ENCODE measurements at regions not wholly inside any gene's neighbourhood (a gene's known extent, or its start where the extent isn't known, plus 50 kb on each side); places are given as distances from the start of the nearest gene placed in this dataset.

DNA sequence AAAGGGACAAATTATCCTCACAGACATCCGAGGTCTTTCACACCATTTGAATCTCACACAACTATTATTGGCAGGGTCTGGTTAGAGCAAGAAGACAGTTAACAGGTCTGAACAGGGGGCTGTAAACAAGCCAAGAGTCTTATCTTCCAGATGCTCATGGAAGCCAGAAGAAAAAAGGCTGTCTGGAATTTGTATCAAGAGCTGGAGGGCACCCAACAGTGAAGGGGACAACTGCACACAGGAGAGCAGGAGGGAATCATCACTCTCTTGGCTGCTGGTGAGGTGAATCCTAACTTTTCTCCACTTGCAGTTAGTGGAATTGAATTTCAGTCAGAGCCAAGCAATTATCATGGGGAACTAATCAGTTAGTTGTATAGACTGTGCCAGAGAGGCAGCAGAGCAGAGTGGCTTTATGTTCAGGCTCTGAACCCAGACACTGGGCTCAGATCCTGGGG is 880.2 kb upstream of the AUTS2 start:
- in situ Hi-C loops (cut with MboI; ENCODE audit: low sequenced_read_pairs) = no loop called here
- no peak overlapping the region for H2BK20ac ChIP-seq (ENCODE audit: low read depth, low read length)
- no peak overlapping the region for H2BK15ac ChIP-seq (ENCODE audit: low read depth, low read length)
- no peaks in the 10 kb centered on the region for H3K9me1 ChIP-seq (ENCODE audit: insufficient read depth, low read length)
- H4K20me1 ChIP-seq (ENCODE audit: insufficient read depth, low read length) = no peaks in the 10 kb centered on the region
- no peak overlapping the region for H3K14ac ChIP-seq (replicated peaks; ENCODE audit: low read depth, low read length)
- intact Hi-C loops (cut with micrococcal nuclease) = no loop called here
- no peak for TF ChIP-seq MAFK (IDR thresholded peaks at IDR 0.05; ENCODE audit: low read depth, low read length)
- TF ChIP-seq MAZ (IDR thresholded peaks at IDR 0.05; ENCODE audit: borderline replicate concordance, low read depth, low read length) = no peak
- TF ChIP-seq, protein P1, sequence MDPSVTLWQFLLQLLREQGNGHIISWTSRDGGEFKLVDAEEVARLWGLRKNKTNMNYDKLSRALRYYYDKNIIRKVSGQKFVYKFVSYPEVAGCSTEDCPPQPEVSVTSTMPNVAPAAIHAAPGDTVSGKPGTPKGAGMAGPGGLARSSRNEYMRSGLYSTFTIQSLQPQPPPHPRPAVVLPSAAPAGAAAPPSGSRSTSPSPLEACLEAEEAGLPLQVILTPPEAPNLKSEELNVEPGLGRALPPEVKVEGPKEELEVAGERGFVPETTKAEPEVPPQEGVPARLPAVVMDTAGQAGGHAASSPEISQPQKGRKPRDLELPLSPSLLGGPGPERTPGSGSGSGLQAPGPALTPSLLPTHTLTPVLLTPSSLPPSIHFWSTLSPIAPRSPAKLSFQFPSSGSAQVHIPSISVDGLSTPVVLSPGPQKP (IDR thresholded peaks at IDR 0.05; ENCODE audit: borderline replicate concordance, low read depth, low read length) = no peak
- no peak for TF ChIP-seq FOS (IDR thresholded peaks at IDR 0.05; ENCODE audit: low read depth, low read length)
- no peak for TF ChIP-seq RCOR1 (IDR thresholded peaks at IDR 0.05; ENCODE audit: insufficient replicate concordance, low read length)
- TF ChIP-seq, protein P2, sequence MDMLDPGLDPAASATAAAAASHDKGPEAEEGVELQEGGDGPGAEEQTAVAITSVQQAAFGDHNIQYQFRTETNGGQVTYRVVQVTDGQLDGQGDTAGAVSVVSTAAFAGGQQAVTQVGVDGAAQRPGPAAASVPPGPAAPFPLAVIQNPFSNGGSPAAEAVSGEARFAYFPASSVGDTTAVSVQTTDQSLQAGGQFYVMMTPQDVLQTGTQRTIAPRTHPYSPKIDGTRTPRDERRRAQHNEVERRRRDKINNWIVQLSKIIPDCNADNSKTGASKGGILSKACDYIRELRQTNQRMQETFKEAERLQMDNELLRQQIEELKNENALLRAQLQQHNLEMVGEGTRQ (IDR thresholded peaks at IDR 0.05; ENCODE audit: low read depth, low read length) = no peak
- TF ChIP-seq POLR2A (IDR thresholded peaks at IDR 0.05; ENCODE audit: low read depth, low read length) = no peak
- no peak for TF ChIP-seq BHLHE40 (IDR thresholded peaks at IDR 0.05; ENCODE audit: low read depth, low read length)
- ChIA-PET CTCF (no interaction called here), POLR2A (ENCODE audit: unreplicated experiment) (no interaction called here)
- H3K4me1 ChIP-seq (ENCODE audit: control insufficient read depth, insufficient read depth, low read length) = no peaks in the 10 kb centered on the region
- H2AFZ ChIP-seq (replicated peaks; ENCODE audit: low read length, poor library complexity) = no peak overlapping the region
- no peak for ATAC-seq (ENCODE audit: low read depth)
- no peaks in the 10 kb centered on the region for H3K27me3 ChIP-seq (ENCODE audit: control insufficient read depth, insufficient read depth, low read length)
- H3K9me3 ChIP-seq (ENCODE audit: control insufficient read depth, insufficient read depth, low read length) = peaks cover 10% of the 10 kb centered on the region; the same call in 1 of the 2 replicates
- H3K23ac ChIP-seq (ENCODE audit: low read depth, low read length) = no peak overlapping the region
- H3K4ac ChIP-seq (ENCODE audit: low read depth, low read length) = no peak overlapping the region
- no peak overlapping the region for H2BK5ac ChIP-seq (ENCODE audit: low read depth, low read length, poor library complexity, severe bottlenecking)
- no peak overlapping the region for H4K8ac ChIP-seq (ENCODE audit: low read depth in 2 of 2, low read length in 2 of 2)
- H2AK5ac ChIP-seq (ENCODE audit: low read depth, low read length) = no peak overlapping the region
- no peak for DNase-seq
- no peak overlapping the region for H3K4me3 ChIP-seq (ENCODE audit: insufficient read depth, low read depth, low read length)
- H2BK120ac ChIP-seq (ENCODE audit: low read depth, low read length) = no peak overlapping the region
- H3K4me2 ChIP-seq (ENCODE audit: low read depth, low read length) = no peak overlapping the region
- no TSS peak for BruUV-seq (replicated peaks)
- H4K91ac ChIP-seq (ENCODE audit: insufficient read depth, low read depth, low read length) = no peak overlapping the region
- no peaks in the 10 kb centered on the region for H3K36me3 ChIP-seq (ENCODE audit: control insufficient read depth, insufficient read depth, low read length)
- no peak overlapping the region for H3K56ac ChIP-seq (ENCODE audit: extremely low read depth, insufficient read depth, low read length)
- no peak overlapping the region for H4K5ac ChIP-seq (ENCODE audit: low read depth, low read length)
- WGBS, 2 experiments (ENCODE audit: extremely low coverage in 2 of 2, insufficient read length in 1 of 2) = no CpG with 5 or more reads among the region's 1 CpG
- no peaks in the 10 kb centered on the region for H3K79me1 ChIP-seq (ENCODE audit: low read depth in 1 of 2, low read length in 2 of 2)
- H2AK9ac ChIP-seq (replicated peaks; ENCODE audit: low read depth, low read length, poor library complexity) = no peak overlapping the region
- H3K18ac ChIP-seq (ENCODE audit: low read depth, low read length) = no peak overlapping the region
- dilution Hi-C loops (cut with HindIII; ENCODE audit: low sequenced_read_pairs, unreplicated experiment) = no loop called here
- H3K27ac ChIP-seq (ENCODE audit: insufficient read depth, low read length) = no peak overlapping the region
- no peak overlapping the region for H3K9ac ChIP-seq (ENCODE audit: low read depth, low read length)

All from IMR-90 (cell line).